ENCODE measurements at regions not wholly inside any gene's neighbourhood (a gene's known extent, or its start where the extent isn't known, plus 50 kb on each side); places are given as distances from the start of the nearest gene placed in this dataset.

DNA sequence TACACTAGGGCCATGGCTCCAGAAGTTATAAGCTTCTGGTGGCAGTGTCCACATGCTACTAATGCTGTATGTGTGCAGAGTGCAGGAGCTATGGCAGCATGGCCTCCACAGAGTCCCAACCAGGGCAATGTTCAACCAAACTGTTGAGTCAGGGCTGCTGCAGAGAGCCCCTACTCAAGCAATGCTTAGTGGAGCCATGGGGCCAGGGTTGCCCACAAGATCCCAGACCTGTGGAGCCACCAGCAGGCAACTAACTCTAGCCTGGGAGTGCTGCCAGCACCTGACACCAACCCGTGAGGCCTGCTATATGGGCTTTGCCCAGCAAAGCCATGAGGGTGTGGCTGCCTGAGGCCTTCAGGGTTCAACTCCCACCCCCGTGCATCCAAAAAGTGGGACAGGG, 655.2 kb downstream of the TBC1D22A start:
- TF ChIP-seq, protein P1, sequence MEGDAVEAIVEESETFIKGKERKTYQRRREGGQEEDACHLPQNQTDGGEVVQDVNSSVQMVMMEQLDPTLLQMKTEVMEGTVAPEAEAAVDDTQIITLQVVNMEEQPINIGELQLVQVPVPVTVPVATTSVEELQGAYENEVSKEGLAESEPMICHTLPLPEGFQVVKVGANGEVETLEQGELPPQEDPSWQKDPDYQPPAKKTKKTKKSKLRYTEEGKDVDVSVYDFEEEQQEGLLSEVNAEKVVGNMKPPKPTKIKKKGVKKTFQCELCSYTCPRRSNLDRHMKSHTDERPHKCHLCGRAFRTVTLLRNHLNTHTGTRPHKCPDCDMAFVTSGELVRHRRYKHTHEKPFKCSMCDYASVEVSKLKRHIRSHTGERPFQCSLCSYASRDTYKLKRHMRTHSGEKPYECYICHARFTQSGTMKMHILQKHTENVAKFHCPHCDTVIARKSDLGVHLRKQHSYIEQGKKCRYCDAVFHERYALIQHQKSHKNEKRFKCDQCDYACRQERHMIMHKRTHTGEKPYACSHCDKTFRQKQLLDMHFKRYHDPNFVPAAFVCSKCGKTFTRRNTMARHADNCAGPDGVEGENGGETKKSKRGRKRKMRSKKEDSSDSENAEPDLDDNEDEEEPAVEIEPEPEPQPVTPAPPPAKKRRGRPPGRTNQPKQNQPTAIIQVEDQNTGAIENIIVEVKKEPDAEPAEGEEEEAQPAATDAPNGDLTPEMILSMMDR (conservative IDR thresholded peaks at IDR 0.05; ENCODE audit: low read length) = no peak
- no peak for TF ChIP-seq EZH2phosphoT487 (IDR thresholded peaks at IDR 0.05; ENCODE audit: borderline replicate concordance)
